Choroid plexus epithelial cell (primary cell): ENCODE measurements at regions not wholly inside any gene's neighbourhood (a gene's known extent, or its start where the extent isn't known, plus 50 kb on each side); places are given as distances from the start of the nearest gene placed in this dataset.

Source experiments
- DNase-seq: peaks from one replicate; pipeline ENCODE4 v3.0.0-alpha.2; 2010; ENCODE audit warnings: low read depth
- H3K4me3 ChIP-seq: 2 replicates; pipeline ENCODE4 v1.5.1; 2011; ENCODE audit warnings: low read depth, mild to moderate bottlenecking, control low read depth, low read length, moderate library complexity
- CTCF ChIP-seq: conservative IDR thresholded peaks from 2 replicates; pipeline ENCODE4 v1.5.1; 2011; ENCODE audit warnings: low read depth, mild to moderate bottlenecking, control low read depth, inconsistent platforms, low read length, moderate library complexity

GRCh38 chr13:95444006-95444730 is 108.4 kb upstream of the CLDN10 start:
- DNase-seq = peak; percentile 10
- no peak for TF ChIP-seq CTCF
- no peak overlapping the region for H3K4me3 ChIP-seq

DNA sequence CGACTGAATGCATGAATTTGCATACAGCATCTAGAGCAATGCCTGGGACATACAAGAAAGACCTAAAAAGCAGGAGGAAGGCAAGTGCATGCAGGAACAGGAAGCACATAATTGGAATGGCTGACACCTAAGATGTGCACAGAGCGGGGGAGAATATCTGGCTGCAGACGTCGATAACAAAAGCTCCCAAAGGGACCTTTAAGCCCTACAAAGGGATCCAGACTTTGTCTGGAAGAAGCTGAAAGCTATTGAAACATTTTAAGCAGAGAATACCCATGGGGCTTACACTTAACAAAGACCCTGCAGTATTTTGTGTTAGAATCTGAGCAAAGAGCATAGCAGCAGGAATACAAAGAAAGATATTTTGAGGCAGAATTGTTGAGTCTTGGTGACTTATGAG is 107.4 kb upstream of the CLDN10 start:
- no peak for DNase-seq
- no peak for TF ChIP-seq CTCF
- no peak overlapping the region for H3K4me3 ChIP-seq

DNA sequence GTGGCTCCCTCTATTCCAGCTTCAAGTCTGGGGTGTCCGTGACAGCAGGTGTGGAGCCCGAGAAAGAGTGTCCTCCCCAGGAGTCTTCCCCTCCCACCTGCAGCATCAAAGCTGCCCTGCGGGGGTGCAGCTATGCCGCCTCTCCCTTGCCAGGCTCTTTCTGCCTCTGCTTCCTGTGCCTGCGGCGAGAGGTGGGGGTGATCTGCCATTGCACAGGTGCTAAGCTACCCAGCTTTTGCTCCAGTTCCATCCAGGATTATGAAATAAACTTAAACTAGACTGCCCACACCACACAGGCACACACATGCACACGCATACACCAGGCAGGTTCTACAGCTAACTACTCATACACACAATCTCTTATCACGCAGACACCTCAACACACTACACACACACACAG is 104.7 kb upstream of the CLDN10 start:
- H3K4me3 ChIP-seq = no peak overlapping the region
- no peak for DNase-seq
- TF ChIP-seq CTCF = no peak

GRCh38 chr13:95451656-95452055 is 100.9 kb upstream of the CLDN10 start:
- no peak for TF ChIP-seq CTCF
- H3K4me3 ChIP-seq = no peak overlapping the region
- DNase-seq = no peak

- no peak for TF ChIP-seq CTCF
- no peak overlapping the region for H3K4me3 ChIP-seq
- no peak for DNase-seq
These were observed 100.1 kb upstream of the CLDN10 start for GRCh38 chr13:95452375-95452774.

DNA sequence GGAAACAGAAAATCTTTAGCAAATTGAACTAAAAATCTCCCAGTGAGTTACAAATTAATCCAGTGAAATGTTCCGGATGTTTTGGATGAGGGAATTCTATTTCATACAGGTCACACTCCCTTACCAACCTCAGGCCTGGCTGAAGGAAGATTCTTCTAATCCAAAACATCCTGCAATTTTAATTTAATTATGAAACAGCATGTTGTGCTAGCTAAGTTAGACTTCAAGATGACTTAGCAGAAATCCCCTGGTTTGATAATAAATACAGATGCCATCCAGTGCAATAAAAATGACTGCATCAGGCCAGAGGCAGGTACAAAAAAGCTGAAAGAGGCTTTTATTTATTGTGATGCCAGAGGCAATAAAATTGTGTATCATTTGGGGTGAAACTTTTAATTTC is 96.7 kb upstream of the CLDN10 start:
- no peak for TF ChIP-seq CTCF
- DNase-seq = no peak
- H3K4me3 ChIP-seq = no peak overlapping the region

DNA sequence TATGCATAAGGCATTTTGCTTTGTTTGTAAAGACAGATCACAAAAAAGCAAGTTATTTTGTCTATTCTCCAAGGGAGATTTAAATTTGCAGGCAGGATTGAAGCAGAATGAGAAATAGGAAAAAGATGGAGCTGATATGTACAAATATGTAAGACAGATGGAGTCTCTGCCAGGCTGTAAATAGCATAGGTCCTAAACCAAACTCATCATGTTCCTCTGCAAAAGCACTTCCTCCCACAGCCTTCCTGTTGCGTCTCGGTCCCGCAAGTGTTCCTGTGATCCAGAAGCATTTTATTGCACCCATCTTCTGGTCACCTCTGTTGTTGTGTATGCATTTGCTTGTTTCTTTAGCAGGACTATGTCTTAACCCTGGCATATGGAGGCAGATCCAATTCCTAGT is 95.7 kb upstream of the CLDN10 start:
- DNase-seq = no peak
- no peak overlapping the region for H3K4me3 ChIP-seq

More for the DNA sequence above, 95.7 kb upstream of the CLDN10 start:
- TF ChIP-seq CTCF = no peak
